ENCODE measurements at regions not wholly inside any gene's neighbourhood (a gene's known extent, or its start where the extent isn't known, plus 50 kb on each side); places are given as distances from the start of the nearest gene placed in this dataset.

- Histone ChIP-seq H2AFZ (ENCODE audit: low read depth, low read length) (no peak overlapping the region), H3K79me2 (ENCODE audit: low read length) (no peaks in the 10 kb centered on the region), H3K4me2 (ENCODE audit: low read length) (no peak overlapping the region), H3K4me3 (ENCODE audit: low read length) (no peak overlapping the region), H3K27me3 (ENCODE audit: low read depth, low read length) (no peaks in the 10 kb centered on the region), H3K9ac (ENCODE audit: low read length) (no peak overlapping the region), H3K36me3 (replicated peaks; ENCODE audit: low read depth, low read length) (no peaks in the 10 kb centered on the region), H3K4me1 (ENCODE audit: low read length) (no peaks in the 10 kb centered on the region), H3K27ac (ENCODE audit: low read length) (no peak overlapping the region), H3K9me3 (ENCODE audit: insufficient read depth, low read length) (no peaks in the 10 kb centered on the region), H4K20me1 (ENCODE audit: insufficient read depth, low read length) (no peaks in the 10 kb centered on the region)
- no peak for TF ChIP-seq CTCF (IDR thresholded peaks at IDR 0.05; ENCODE audit: low read depth, low read length)
- no peak for TF ChIP-seq EZH2phosphoT487 (IDR thresholded peaks at IDR 0.05; ENCODE audit: low read depth)
These were observed 1157.4 kb upstream of the CDH18 start for GRCh38 chr5:21145376-21145775.

- no peaks in the 10 kb centered on the region for H3K79me2 ChIP-seq (ENCODE audit: low read length)
- TF ChIP-seq CTCF (IDR thresholded peaks at IDR 0.05; ENCODE audit: low read depth, low read length): no peak
- TF ChIP-seq EZH2phosphoT487 (IDR thresholded peaks at IDR 0.05; ENCODE audit: low read depth): no peak
- no peaks in the 10 kb centered on the region for H4K20me1 ChIP-seq (ENCODE audit: insufficient read depth, low read length)
- no peak overlapping the region for H3K27ac ChIP-seq (ENCODE audit: low read length)
- H3K27me3 ChIP-seq (ENCODE audit: low read depth, low read length): no peaks in the 10 kb centered on the region
- no peaks in the 10 kb centered on the region for H3K36me3 ChIP-seq (replicated peaks; ENCODE audit: low read depth, low read length)
- H3K4me2 ChIP-seq (ENCODE audit: low read length): no peak overlapping the region
- H3K4me1 ChIP-seq (ENCODE audit: low read length): no peaks in the 10 kb centered on the region
- H2AFZ ChIP-seq (ENCODE audit: low read depth, low read length): no peak overlapping the region
- H3K9me3 ChIP-seq (ENCODE audit: insufficient read depth, low read length): no peaks in the 10 kb centered on the region
- H3K4me3 ChIP-seq (ENCODE audit: low read length): no peak overlapping the region
- no peak overlapping the region for H3K9ac ChIP-seq (ENCODE audit: low read length)
These were observed 1155.7 kb upstream of the CDH18 start for GRCh38 chr5:21143686-21144085.

- Histone ChIP-seq H3K27ac (ENCODE audit: low read length) (no peak overlapping the region), H3K27me3 (ENCODE audit: low read depth, low read length) (no peaks in the 10 kb centered on the region), H4K20me1 (ENCODE audit: insufficient read depth, low read length) (no peaks in the 10 kb centered on the region), H2AFZ (ENCODE audit: low read depth, low read length) (no peak overlapping the region), H3K4me1 (ENCODE audit: low read length) (no peaks in the 10 kb centered on the region), H3K4me2 (ENCODE audit: low read length) (no peak overlapping the region), H3K9ac (ENCODE audit: low read length) (no peak overlapping the region), H3K4me3 (ENCODE audit: low read length) (no peak overlapping the region), H3K36me3 (replicated peaks; ENCODE audit: low read depth, low read length) (no peaks in the 10 kb centered on the region), H3K9me3 (ENCODE audit: insufficient read depth, low read length) (no peaks in the 10 kb centered on the region), H3K79me2 (ENCODE audit: low read length) (no peaks in the 10 kb centered on the region)
- no peak for TF ChIP-seq EZH2phosphoT487 (IDR thresholded peaks at IDR 0.05; ENCODE audit: low read depth)
- TF ChIP-seq CTCF (IDR thresholded peaks at IDR 0.05; ENCODE audit: low read depth, low read length): no peak
These were observed 1154.8 kb upstream of the CDH18 start for GRCh38 chr5:21142791-21143190.

- no peaks in the 10 kb centered on the region for H3K36me3 ChIP-seq (replicated peaks; ENCODE audit: low read depth, low read length)
- no peak overlapping the region for H3K4me3 ChIP-seq (ENCODE audit: low read length)
- no peak overlapping the region for H3K4me2 ChIP-seq (ENCODE audit: low read length)
- no peaks in the 10 kb centered on the region for H3K9me3 ChIP-seq (ENCODE audit: insufficient read depth, low read length)
- H2AFZ ChIP-seq (ENCODE audit: low read depth, low read length): no peak overlapping the region
- no peak overlapping the region for H3K9ac ChIP-seq (ENCODE audit: low read length)
- H3K4me1 ChIP-seq (ENCODE audit: low read length): no peaks in the 10 kb centered on the region
- no peaks in the 10 kb centered on the region for H3K79me2 ChIP-seq (ENCODE audit: low read length)
- TF ChIP-seq CTCF (IDR thresholded peaks at IDR 0.05; ENCODE audit: low read depth, low read length) (no peak), EZH2phosphoT487 (IDR thresholded peaks at IDR 0.05; ENCODE audit: low read depth) (no peak)
- H3K27ac ChIP-seq (ENCODE audit: low read length): no peak overlapping the region
- H3K27me3 ChIP-seq (ENCODE audit: low read depth, low read length): no peaks in the 10 kb centered on the region
- no peaks in the 10 kb centered on the region for H4K20me1 ChIP-seq (ENCODE audit: insufficient read depth, low read length)
These were observed 1153.0 kb upstream of the CDH18 start for GRCh38 chr5:21140987-21141386.
